ENCODE measurements at regions not wholly inside any gene's neighbourhood (a gene's known extent, or its start where the extent isn't known, plus 50 kb on each side); places are given as distances from the start of the nearest gene placed in this dataset.
"Not testable (repeated sequence)": the region's sequence is repeated elsewhere in the genome, so short reads cannot be mapped to it uniquely, and the experiment has no call there.

DNA sequence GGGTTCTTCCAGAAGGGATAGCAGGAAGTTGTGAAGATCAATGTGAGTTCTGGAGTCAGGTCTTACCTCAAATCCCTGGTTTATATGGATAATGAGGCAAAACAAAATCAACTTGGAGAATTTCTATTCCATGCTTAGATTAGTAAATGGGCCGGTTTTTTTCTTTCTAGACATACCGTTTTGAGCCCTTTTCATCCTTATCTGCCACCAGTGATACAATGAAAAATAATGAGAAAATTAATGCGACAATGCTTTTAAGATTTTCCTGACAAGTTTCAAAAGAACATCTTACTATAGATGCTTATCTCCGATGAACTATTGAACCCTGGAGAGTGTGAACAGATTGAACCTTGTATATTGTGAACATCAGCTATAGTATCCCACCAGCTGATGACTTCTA is 262.7 kb downstream of the BTG1 start:
- no peak for TF ChIP-seq CTCF (IDR thresholded peaks at IDR 0.05; ENCODE audit: low read depth, low read length)
- Histone ChIP-seq H3K4me1 (peaks cover 2% of the 10 kb centered on the region; the same call in 1 of the 2 replicates), H3K36me3 (no peaks in the 10 kb centered on the region)

DNA sequence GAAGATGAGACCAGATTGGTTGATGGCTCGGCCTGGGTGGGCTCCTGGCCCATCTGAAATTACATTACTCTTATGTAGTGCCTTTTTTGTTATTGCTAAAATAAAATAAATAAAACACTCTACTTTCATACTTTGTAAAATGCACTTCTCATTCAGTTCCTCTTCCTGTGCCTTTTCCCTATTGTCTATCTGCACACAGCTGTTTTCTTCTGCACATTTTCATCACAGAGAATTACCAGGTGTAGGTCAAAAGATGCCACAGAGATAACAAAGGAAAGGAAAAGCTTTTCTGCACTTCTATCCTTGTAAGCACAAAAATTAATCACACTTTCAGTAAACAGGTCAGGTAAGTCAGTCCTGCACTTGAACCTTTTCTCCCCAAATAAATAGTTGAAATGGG is 265.1 kb downstream of the BTG1 start:
- Histone ChIP-seq H3K4me3 (ENCODE audit: low read depth, low read length) (no peak overlapping the region), H3K27me3 (no peaks in the 10 kb centered on the region), H3K36me3 (no peaks in the 10 kb centered on the region), H3K9me3 (no peaks in the 10 kb centered on the region), H3K4me1 (peaks cover 2% of the 10 kb centered on the region; the same call in 1 of the 2 replicates)
- no peak for TF ChIP-seq CTCF (IDR thresholded peaks at IDR 0.05; ENCODE audit: low read depth, low read length)
- no peak for DNase-seq

More for the DNA sequence above, 262.7 kb downstream of the BTG1 start:
- H3K4me3 ChIP-seq (ENCODE audit: low read depth, low read length), result no peak overlapping the region
- H3K27me3 ChIP-seq, result no peaks in the 10 kb centered on the region
- H3K9me3 ChIP-seq, result no peaks in the 10 kb centered on the region
- DNase-seq, result no peak

DNA sequence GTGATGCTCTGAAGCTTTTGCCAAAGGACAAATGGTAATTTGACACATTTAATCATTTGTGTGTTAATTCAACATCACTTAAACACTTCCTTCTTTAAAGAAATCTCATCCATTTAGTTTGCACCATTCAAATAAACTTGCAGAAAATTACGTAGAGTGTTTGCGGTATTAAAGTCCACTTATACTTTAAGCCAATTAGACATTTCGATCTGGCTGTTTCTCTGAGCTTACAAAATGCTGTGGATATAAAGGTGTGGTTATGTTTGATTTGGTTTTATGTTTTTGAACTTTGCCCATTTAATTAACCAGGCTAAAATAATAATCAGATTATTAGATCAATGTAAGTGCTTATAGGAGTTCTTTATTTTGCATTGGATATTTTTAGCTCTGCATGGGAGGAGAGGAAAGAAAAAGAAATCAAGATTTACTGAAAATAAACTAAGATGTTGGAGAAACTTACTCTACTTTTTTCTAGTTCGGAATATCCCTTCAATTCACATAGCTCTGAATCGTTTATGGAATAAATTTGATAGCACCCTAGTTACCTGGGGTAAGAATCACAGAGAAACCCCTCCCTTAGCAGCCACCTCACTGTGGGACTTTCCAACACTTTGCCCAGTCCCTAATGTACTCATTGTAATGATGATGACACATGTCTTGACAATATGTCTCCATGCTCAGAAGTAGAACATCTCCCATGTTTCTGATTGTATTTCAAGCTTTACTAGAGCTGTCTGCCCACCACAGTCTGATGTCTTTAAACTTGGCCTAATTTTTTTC is 268.0 kb downstream of the BTG1 start:
- Histone ChIP-seq H3K4me3 (ENCODE audit: low read depth, low read length) (no peak overlapping the region), H3K27me3 (no peaks in the 10 kb centered on the region), H3K36me3 (no peaks in the 10 kb centered on the region), H3K4me1 (no peaks in the 10 kb centered on the region; the same call in 1 of the 2 replicates), H3K9me3 (no peaks in the 10 kb centered on the region)
- TF ChIP-seq CTCF (IDR thresholded peaks at IDR 0.05; ENCODE audit: low read depth, low read length), result no peak
- DNase-seq, result no peak

DNA sequence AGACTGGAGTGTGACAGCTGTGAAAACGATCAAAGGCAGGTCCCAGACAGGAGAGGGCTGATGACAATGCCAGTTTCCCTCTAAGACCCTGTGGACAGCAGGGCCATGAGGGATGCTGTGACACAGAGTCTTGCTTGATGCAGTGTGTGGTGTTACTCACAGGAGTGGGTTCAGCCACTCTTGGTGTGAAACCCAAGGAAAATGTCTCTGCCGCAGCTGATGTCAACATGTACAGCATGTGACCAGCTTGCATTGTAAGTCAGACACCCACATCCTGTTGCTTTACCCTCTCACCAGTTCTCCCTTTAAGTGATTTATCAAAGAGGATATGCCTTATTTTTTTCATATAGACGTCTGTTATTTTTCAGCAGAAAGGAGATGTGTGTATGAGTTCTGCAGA is 268.6 kb downstream of the BTG1 start:
- Histone ChIP-seq H3K36me3 (no peaks in the 10 kb centered on the region), H3K4me1 (no peaks in the 10 kb centered on the region), H3K9me3 (no peaks in the 10 kb centered on the region), H3K27me3 (no peaks in the 10 kb centered on the region), H3K4me3 (ENCODE audit: low read depth, low read length) (no peak overlapping the region)
- TF ChIP-seq CTCF (IDR thresholded peaks at IDR 0.05; ENCODE audit: low read depth, low read length), result no peak
- no peak for DNase-seq

DNA sequence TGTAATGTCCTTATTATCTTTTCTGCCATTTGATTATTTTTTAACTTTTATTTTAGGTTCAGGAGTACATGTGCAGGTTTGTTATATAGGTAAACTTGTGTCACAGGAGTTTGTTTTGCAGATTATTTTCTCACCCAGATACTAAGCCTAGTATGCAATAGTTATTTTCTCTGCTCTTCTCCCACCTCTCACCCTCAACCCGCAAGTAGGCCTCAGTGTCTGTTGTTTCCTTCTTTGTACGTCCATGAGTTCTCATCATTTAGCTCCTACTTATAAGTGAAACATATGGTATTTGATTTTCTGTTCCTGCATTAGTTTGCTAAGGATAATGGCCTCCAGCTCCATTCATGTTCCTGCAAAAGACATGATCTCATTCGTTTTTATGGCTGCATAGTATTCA is 270.0 kb downstream of the BTG1 start:
- not testable (repeated sequence) for H3K36me3 ChIP-seq; H3K4me3 ChIP-seq (ENCODE audit: low read depth, low read length); H3K9me3 ChIP-seq; DNase-seq; H3K4me1 ChIP-seq; H3K27me3 ChIP-seq

DNA sequence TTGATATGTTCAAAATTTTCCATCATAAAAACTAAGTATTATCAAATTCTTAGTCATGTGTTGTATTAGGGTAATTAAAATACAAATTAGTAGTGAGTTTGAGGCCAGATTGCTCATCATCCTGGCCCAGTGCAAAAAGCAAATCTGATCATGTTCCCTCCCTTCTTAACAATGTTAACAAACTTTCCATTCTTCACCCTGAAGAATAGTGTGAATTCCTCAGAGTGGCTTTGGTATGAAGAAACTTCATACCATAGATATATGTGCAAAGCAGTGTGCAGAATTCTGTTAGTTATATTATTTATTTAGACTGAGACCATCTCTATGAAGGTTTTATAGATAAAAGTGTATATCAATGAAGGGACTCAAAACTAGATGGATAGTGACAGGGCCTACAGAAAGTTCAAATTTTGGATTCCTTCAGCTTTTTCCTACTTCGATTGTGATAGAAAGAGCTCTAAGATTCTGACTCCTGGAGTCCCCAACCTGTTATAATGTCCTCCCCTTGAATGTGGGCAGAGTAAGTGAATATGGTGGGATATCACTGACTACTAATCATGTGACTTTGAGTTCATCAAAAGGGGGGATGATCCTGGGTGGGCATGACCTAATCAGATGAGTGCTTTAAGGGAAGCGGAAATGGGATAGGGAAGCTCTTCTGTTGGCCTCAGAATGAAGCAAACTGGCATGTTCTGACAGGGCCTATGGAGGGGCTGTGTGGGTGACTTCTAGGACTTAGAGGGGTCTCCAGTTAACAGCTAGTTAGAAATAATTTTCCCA is 271.4 kb downstream of the BTG1 start:
- Histone ChIP-seq H3K9me3 (no peaks in the 10 kb centered on the region), H3K27me3 (no peaks in the 10 kb centered on the region), H3K4me1 (no peaks in the 10 kb centered on the region), H3K36me3 (no peaks in the 10 kb centered on the region), H3K4me3 (ENCODE audit: low read depth, low read length) (no peak overlapping the region)
- no peak for TF ChIP-seq CTCF (IDR thresholded peaks at IDR 0.05; ENCODE audit: low read depth, low read length)
- no peak for DNase-seq

Data from BE2C (cell line).